HEK293 (cell line): ENCODE measurements at regions not wholly inside any gene's neighbourhood (a gene's known extent, or its start where the extent isn't known, plus 50 kb on each side); places are given as distances from the start of the nearest gene placed in this dataset.
"Not testable (repeated sequence)": the region's sequence is repeated elsewhere in the genome, so short reads cannot be mapped to it uniquely, and the experiment has no call there.

Source experiments
- CTCF ChIA-PET: fragments of 350-600 bp; formaldehyde crosslinking; extraction: SDS; loops from one replicate; lab custom pipeline; 2021; ENCODE audit warnings: antibody characterized with exemption; lab: Yijun Ruan, JAX
- POLR2A ChIA-PET: fragments of 300-600 bp; formaldehyde crosslinking; extraction: SDS; loops from one replicate; lab custom pipeline; 2020; ENCODE audit warnings: antibody characterized with exemption, inconsistent platforms; lab: Yijun Ruan, JAX
- H3K27ac ChIP-seq: fragments of 200-500 bp; sonication (Bioruptor generic); 2 replicates; pipeline ENCODE4 v1.5.1; 2014; ENCODE audit warnings: low read depth, low read length, control low read depth, inconsistent platforms; ENCODE audit errors: extremely low read depth
- H3K36me3 ChIP-seq, 2 experiments: fragments of 200-500 bp in 1 of 2; sonication (Bioruptor generic) in 1 of 2; 1 replicate in 1 of 2; 2 replicates in 1 of 2; pipeline ENCODE4 v1.5.1; 2014 to 2017; ENCODE audit warnings: inconsistent platforms in 2 of 2, low read length in 2 of 2; ENCODE audit not compliant: control insufficient read depth in 2 of 2, insufficient read depth in 1 of 2
- H3K4me1 ChIP-seq: fragments of 200-500 bp; sonication (Bioruptor generic); 2 replicates; pipeline ENCODE4 v1.5.1; 2014; ENCODE audit warnings: mild to moderate bottlenecking, low read length, inconsistent platforms; ENCODE audit not compliant: control insufficient read depth, insufficient read depth
- H3K4me3 ChIP-seq: 2 replicates; pipeline ENCODE4 v1.5.1; 2011; ENCODE audit warnings: low read depth, mild to moderate bottlenecking, control low read depth, low read length, moderate library complexity
- H3K9me3 ChIP-seq: fragments of 200-500 bp; sonication (Bioruptor generic); 2 replicates; pipeline ENCODE4 v1.5.1; 2014; ENCODE audit warnings: low read depth, low read length, inconsistent platforms; ENCODE audit not compliant: control insufficient read depth, insufficient read depth
- PRDM1 ChIP-seq: fragments of 450-650 bp; formaldehyde crosslinking; IDR thresholded peaks from 2 replicates; pipeline ENCODE4; 2016; ENCODE audit warnings: missing biosample characterization, missing genetic modification characterization
- TRIM28 ChIP-seq: IDR thresholded peaks from 2 replicates; pipeline ENCODE4 v1.6.1; 2011; ENCODE audit warnings: low read length, control low read depth, borderline replicate concordance
- ZBTB1 ChIP-seq: fragments of 450-650 bp; formaldehyde crosslinking; IDR thresholded peaks from 2 replicates; pipeline ENCODE4 v1.5.1; 2016; ENCODE audit warnings: missing biosample characterization, missing genetic modification characterization
- ZNF214 ChIP-seq: fragments of 450-650 bp; formaldehyde crosslinking; IDR thresholded peaks from 2 replicates; pipeline ENCODE4 v1.5.1; 2017; ENCODE audit warnings: missing biosample characterization, mild to moderate bottlenecking, missing genetic modification characterization, borderline replicate concordance
- ZNF473 ChIP-seq: fragments of 450-650 bp; formaldehyde crosslinking; IDR thresholded peaks from 2 replicates; pipeline ENCODE4 v1.5.1; 2017; ENCODE audit warnings: missing biosample characterization, missing genetic modification characterization
- ZSCAN16 ChIP-seq: fragments of 450-650 bp; formaldehyde crosslinking; IDR thresholded peaks from 2 replicates; pipeline ENCODE4 v1.5.1; 2016; ENCODE audit warnings: missing biosample characterization, missing genetic modification characterization
- ZXDB ChIP-seq: fragments of 450-650 bp; formaldehyde crosslinking; IDR thresholded peaks from 2 replicates; pipeline ENCODE4 v1.5.1; 2016; ENCODE audit warnings: missing biosample characterization, missing genetic modification characterization
- TF ChIP-seq, protein P1 (sequence below): fragments of 450-650 bp; formaldehyde crosslinking; IDR thresholded peaks from 2 replicates; pipeline ENCODE4 v1.5.1; 2016; ENCODE audit warnings: missing biosample characterization, missing genetic modification characterization
- TF ChIP-seq, protein P2 (sequence below): fragments of 450-650 bp; formaldehyde crosslinking; IDR thresholded peaks from 2 replicates; pipeline ENCODE4 v1.5.1; 2016; ENCODE audit warnings: missing biosample characterization, missing genetic modification characterization

DNA sequence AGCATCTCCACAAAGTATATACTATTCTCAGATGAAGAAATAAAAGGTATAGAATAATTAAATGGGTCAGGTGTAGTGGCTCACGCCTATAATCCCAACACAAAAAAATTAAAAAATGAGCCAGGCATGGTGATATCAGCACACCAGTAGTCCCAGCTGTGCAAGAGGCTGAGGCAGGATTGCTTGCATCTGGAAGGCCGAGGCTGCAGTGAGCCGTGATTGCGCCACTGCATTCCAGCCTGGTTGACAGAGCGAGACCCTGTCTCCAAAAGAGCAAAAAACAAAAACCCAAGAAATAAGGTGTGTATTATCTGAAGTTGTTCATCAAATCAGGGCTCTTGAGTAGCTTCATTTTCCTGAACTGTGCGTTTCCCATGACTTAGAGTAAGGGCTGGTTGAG lies 83.2 kb upstream of the MYO10 start:
- H3K4me3 ChIP-seq: no peak overlapping the region
- H3K9me3 ChIP-seq: no peaks in the 10 kb centered on the region
- no peak for TF ChIP-seq ZXDB (tag by site-specific recombination)
- 0 out of 2 replicates have a peak, but pooled peaks cover 4% of the 10 kb centered on the region for H3K4me1 ChIP-seq
- CTCF ChIA-PET: no interaction called here
- no peak overlapping the region for H3K27ac ChIP-seq
- no peaks in the 10 kb centered on the region; a peak in 1 of 3 replicates for H3K36me3 ChIP-seq
- POLR2A ChIA-PET: no interaction called here

DNA sequence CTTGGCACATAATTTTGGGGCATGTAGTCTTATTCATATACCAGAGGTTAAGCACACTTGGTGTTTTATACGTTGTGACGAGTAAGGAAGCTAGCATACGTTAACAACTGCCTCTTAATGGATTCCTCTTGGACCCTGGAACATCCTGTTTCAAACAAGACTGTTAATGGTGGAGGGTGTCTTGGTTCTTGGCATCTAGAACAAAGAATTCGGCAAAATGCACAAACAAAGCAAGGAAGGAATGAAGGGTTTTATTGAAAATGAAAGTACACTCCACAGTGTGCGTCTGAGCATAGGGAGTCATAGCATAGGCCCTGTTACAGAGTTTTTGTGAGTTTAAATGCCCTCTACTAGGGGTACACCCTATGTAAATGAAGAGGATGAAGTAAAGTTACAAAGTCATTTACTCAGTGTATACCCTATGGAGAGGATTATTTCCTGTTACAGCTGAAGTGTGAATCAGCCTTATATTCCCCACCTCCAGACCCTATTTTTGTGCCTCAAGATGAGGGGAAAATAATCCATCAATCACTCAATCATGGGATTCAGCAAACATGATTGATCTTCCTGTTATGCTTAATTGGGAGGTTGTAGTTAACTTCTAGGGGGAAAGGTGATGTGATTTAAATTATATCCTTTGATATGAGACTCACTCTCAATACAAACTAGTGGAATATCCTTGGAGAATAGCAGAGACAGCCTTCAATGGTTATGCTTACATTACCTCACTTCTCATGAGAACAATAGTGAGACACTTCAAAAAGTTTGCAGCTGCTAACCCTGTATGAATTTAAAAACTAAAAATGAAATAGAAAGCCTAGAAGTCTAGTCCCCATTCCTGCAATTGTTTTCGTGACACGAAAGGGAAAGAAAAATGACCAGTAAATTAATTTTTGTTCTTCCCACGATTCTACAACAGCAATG lies 84.9 kb upstream of the MYO10 start:
- CTCF ChIA-PET: interaction anchor here (0.6 to 0.9 kb wide), 3 partner anchors 27 to 168 kb away, joined by 3 read pairs; no protein-coding TSS in a partner anchor
- Histone ChIP-seq H3K36me3 (no peaks in the 10 kb centered on the region; a peak in 1 of 3 replicates), H3K4me1 (peaks cover 6% of the 10 kb centered on the region; the same call in 1 of the 2 replicates), H3K4me3 (no peak overlapping the region), H3K27ac (no peak overlapping the region), H3K9me3 (no peaks in the 10 kb centered on the region)
- POLR2A ChIA-PET: interaction anchor here (0.6 kb wide), 1 partner anchor 51 kb away, joined by 4 read pairs; no protein-coding TSS in a partner anchor
- peak; percentile 47; the same call in 1 of the 2 replicates for TF ChIP-seq ZNF214 (tag by site-specific recombination)
- TF ChIP-seq, protein P1, sequence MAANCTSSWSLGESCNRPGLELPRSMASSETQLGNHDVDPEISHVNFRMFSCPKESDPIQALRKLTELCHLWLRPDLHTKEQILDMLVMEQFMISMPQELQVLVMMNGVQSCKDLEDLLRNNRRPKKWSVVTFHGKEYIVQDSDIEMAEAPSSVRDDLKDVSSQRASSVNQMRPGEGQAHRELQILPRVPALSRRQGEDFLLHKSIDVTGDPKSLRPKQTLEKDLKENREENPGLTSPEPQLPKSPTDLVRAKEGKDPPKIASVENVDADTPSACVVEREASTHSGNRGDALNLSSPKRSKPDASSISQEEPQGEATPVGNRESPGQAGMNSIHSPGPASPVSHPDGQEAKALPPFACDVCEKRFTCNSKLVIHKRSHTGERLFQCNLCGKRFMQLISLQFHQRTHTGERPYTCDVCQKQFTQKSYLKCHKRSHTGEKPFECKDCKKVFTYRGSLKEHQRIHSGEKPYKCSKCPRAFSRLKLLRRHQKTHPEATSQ: no peak

DNA sequence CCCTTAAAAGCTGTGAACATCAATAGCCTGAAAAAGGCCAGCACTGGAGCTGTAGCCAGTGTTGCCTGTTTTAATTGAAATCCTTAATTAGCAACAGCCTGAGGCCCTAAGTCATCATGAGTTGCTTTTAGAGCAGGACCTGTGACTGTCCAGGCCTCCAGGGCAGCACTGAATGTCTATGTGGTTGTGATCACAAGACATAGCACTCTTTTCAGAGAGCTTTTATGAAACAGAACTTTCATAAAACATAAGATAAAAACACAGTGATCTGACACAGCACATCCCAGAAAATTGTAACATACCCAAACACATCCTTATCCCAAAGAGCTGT lies 85.5 kb upstream of the MYO10 start:
- Histone ChIP-seq H3K36me3 (no peaks in the 10 kb centered on the region; a peak in 1 of 3 replicates), H3K4me3 (no peak overlapping the region), H3K27ac (no peak overlapping the region), H3K9me3 (no peaks in the 10 kb centered on the region), H3K4me1 (peaks cover 6% of the 10 kb centered on the region; the same call in 1 of the 2 replicates)
- ChIA-PET POLR2A (no interaction called here), CTCF (interaction anchor here (0.9 kb wide), 1 partner anchor 167 kb away, joined by 3 read pairs; no protein-coding TSS in a partner anchor)
- TF ChIP-seq, protein P2, sequence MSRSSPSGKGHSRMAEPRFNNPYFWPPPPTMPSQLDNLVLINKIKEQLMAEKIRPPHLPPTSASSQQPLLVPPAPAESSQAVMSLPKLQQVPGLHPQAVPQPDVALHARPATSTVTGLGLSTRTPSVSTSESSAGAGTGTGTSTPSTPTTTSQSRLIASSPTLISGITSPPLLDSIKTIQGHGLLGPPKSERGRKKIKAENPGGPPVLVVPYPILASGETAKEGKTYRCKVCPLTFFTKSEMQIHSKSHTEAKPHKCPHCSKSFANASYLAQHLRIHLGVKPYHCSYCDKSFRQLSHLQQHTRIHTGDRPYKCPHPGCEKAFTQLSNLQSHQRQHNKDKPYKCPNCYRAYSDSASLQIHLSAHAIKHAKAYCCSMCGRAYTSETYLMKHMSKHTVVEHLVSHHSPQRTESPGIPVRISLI (tag by site-specific recombination): no peak
- no peak for TF ChIP-seq ZSCAN16 (tag by site-specific recombination)
- TF ChIP-seq ZNF473 (tag by site-specific recombination): no peak

DNA sequence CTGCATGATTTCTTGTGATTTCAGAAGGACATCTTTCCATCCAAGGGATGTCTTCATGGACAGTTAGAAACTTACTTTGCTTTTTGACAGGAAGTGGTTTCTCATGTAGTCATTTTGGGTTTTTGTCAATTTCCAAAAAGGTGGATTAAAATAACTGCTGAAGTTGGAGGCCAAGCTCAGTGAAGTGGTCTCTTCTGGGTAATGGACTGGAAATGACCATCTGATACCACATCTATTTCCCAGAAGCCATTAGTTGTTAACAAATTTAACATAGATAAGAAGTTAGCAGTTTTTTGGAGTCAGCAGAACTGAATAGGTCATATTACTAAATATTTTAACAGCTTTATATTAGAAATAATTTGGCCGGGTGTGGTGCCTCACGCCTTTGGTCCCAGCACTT lies 86.2 kb upstream of the MYO10 start:
- no peak overlapping the region for H3K27ac ChIP-seq
- CTCF ChIA-PET: interaction anchor here (0.6 to 1.2 kb wide), 5 partner anchors 16 to 718 kb away, joined by 3 to 4 read pairs (median 4); no protein-coding TSS in a partner anchor

DNA sequence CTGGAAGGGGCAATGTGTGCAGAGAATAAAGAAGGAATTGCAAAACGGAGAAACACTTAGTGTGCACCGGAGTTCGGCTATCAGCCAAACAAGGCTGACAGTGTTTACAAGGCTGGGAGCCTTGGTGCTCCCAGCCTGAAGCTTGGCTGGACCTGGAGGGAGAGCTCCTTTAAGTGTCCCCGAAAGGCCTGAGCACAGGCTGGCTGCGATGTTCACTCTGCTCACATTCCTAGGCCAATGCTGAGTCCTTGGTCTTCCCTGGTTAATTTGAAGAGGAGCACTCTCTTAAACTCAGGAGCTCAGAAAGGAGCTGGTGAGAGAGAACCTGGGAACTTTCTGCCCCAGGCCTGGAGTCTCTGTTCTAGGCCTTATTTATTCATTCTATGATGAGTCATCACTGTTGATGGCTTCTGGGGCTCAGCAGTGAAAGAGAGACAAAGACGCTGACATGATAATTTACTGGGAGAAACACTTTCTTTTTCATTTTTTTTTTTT lies 88.6 kb upstream of the MYO10 start:
- TF ChIP-seq TRIM28 (no peak), PRDM1 (tag by site-specific recombination) (peak; percentile 69)
- ChIA-PET POLR2A (no interaction called here), CTCF (interaction anchor here (0.5 kb wide), 2 partner anchors 12 to 60 kb away, joined by 3 to 6 read pairs; no protein-coding TSS in a partner anchor)
- Histone ChIP-seq H3K36me3 (no peaks in the 10 kb centered on the region), H3K4me3 (no peak overlapping the region), H3K27ac (no peak overlapping the region), H3K9me3 (no peaks in the 10 kb centered on the region), H3K4me1 (peaks cover 6% of the 10 kb centered on the region; the same call in 1 of the 2 replicates)

More for the DNA sequence above, 86.2 kb upstream of the MYO10 start:
- TF ChIP-seq ZBTB1 (tag by site-specific recombination): no peak
- POLR2A ChIA-PET: no interaction called here
- H3K36me3 ChIP-seq: no peaks in the 10 kb centered on the region
- peaks cover 6% of the 10 kb centered on the region; the same call in 1 of the 2 replicates for H3K4me1 ChIP-seq
- H3K4me3 ChIP-seq: no peak overlapping the region
- no peaks in the 10 kb centered on the region for H3K9me3 ChIP-seq

DNA sequence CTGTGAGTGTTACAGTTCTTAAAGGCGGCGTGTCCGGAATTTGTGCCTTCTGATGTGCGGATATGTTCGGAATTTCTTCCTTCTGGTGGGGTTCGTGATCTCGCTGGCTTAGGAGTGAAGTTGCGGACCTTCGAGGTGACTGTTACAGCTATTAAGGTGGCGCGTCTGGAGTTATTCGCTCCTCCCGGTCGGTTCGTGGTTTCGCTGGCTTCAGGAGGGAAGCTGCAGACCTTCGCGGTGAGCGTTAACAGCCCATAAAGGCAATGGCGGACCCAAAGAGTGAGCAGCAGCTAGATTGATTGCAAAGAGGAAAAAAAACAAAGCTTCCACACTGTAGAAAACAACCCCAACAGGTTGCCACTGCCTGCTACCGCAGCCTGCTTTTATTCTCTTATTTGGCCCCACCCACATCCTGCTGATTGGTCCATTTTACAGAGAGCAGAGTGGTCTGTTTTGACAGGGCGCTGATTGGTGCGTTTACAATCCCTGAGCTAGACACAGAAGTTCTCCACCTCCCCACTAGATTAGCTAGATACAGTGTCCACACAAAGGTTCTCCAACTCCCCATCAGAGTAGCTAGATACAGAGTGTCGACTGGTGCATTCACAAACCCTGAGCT lies 95.7 kb upstream of the MYO10 start:
- H3K4me1 ChIP-seq, H3K4me3 ChIP-seq, H3K9me3 ChIP-seq, POLR2A ChIA-PET, H3K36me3 ChIP-seq, H3K27ac ChIP-seq: not testable (repeated sequence)
- CTCF ChIA-PET: interaction anchor here (0.7 to 1.4 kb wide), 2 partner anchors 129 to 158 kb away, joined by 6 to 7 read pairs; no protein-coding TSS in a partner anchor

DNA sequence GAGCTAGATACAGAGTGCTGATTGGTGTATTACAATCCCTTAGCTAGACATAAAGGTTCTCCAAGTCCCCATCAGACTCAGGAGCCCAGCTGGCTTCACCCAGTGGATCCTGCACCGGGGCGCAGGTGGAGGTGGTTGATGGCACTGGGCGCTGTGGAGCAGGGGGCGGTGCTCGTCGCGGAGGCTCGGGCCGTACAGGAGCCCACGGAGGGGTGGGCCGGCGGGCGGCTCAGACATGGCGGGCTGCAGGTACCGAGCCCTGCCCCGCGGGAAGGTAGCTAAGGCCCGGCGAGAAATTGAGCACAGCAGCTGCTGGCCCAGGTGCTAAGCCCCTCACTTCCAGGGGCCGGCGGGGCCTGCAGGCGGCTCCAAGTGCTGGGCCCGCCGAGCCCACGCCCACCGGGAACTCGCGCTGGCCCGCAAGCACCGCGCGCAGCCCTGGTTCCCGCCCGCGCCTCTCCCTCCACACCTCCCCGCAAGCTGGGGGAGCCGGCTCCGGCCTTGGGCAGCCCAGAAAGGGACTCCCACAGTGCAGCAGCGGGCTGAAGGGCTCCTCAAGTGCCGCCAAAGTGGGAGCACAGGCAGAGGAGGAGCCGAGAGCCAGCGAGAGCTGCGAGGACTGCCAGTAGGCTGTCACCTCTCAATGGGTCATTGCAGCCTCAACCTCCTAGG lies 96.4 kb upstream of the MYO10 start:
- POLR2A ChIA-PET: interaction anchor here (0.6 kb wide), 1 partner anchor 265 kb away, joined by 3 read pairs; no protein-coding TSS in a partner anchor
- CTCF ChIA-PET: interaction anchor here (0.6 to 1.3 kb wide), 5 partner anchors 13 to 534 kb away, joined by 3 to 6 read pairs (median 3); no protein-coding TSS in a partner anchor
- H3K4me3 ChIP-seq, H3K36me3 ChIP-seq, H3K9me3 ChIP-seq, H3K4me1 ChIP-seq, H3K27ac ChIP-seq: not testable (repeated sequence)
